GM12865 (cell line): ENCODE measurements at regions not wholly inside any gene's neighbourhood (a gene's known extent, or its start where the extent isn't known, plus 50 kb on each side); places are given as distances from the start of the nearest gene placed in this dataset.
A peak's percentile ranks its signal among the peaks of the same experiment; 100 is the strongest.
"Not testable (repeated sequence)": the region's sequence is repeated elsewhere in the genome, so short reads cannot be mapped to it uniquely, and the experiment has no call there.

ENCODE experiments used
- DNase-seq: peaks from one replicate; pipeline ENCODE4 v3.0.0; 2010; ENCODE audit warnings: low read depth
- H3K4me3 ChIP-seq: 2 replicates; pipeline ENCODE4 v1.5.1; 2011; ENCODE audit warnings: mild to moderate bottlenecking, low read depth, low read length, control low read depth
- CTCF ChIP-seq: IDR thresholded peaks from 2 replicates; pipeline ENCODE4 v1.5.1; 2011; ENCODE audit warnings: low read length, control low read depth, low read depth, inconsistent platforms; ENCODE audit not compliant: insufficient read depth; ENCODE audit errors: missing control alignments

GRCh38 chr13:19362946-19363510 is 181.4 kb upstream of the TUBA3C start:
- no peak for TF ChIP-seq CTCF
- H3K4me3 ChIP-seq, result no peak overlapping the region
- peak; percentile 61 for DNase-seq

GRCh38 chr13:19359697-19360096 is 178.1 kb upstream of the TUBA3C start:
- DNase-seq, H3K4me3 ChIP-seq: not testable (repeated sequence)

- H3K4me3 ChIP-seq, result no peak overlapping the region
- TF ChIP-seq CTCF, result no peak
- no peak for DNase-seq
These were observed 164.3 kb upstream of the TUBA3C start for GRCh38 chr13:19345916-19346422.

- peak; percentile 0 for DNase-seq
- H3K4me3 ChIP-seq, result peak overlapping the region; percentile 43
These were observed 163.5 kb upstream of the TUBA3C start for GRCh38 chr13:19345158-19345557.

GRCh38 chr13:19344585-19345120 is 163.0 kb upstream of the TUBA3C start:
- H3K4me3 ChIP-seq, result peak overlapping the region; percentile 43
- DNase-seq, result peak; percentile 48

More at GRCh38 chr13:19345158-19345557, 163.5 kb upstream of the TUBA3C start:
- no peak for TF ChIP-seq CTCF

GRCh38 chr13:19332378-19332777 is 150.8 kb upstream of the TUBA3C start:
- DNase-seq, result no peak
- no peak for TF ChIP-seq CTCF
- no peak overlapping the region for H3K4me3 ChIP-seq

GRCh38 chr13:19329365-19329764 is 147.7 kb upstream of the TUBA3C start:
- TF ChIP-seq CTCF, result no peak
- DNase-seq, result peak; percentile 7
- no peak overlapping the region for H3K4me3 ChIP-seq

GRCh38 chr13:19324325-19324724 is 142.7 kb upstream of the TUBA3C start:
- H3K4me3 ChIP-seq, result no peak overlapping the region
- DNase-seq, result no peak
- no peak for TF ChIP-seq CTCF
